Heart left ventricle (tissue), 13 donors: ENCODE measurements at regions not wholly inside any gene's neighbourhood (a gene's known extent, or its start where the extent isn't known, plus 50 kb on each side); places are given as distances from the start of the nearest gene placed in this dataset.

Experiments used
- CTCF ChIP-seq, 12 donors: fragments of 200-600 bp; sonication (generic) in 4 of 12; IDR thresholded peaks; one replicate each; pipeline versions ENCODE4 v1.5.0 to v1.8.0; 2018 to 2022; ENCODE audit warnings: antibody characterized with exemption in 12 of 12, mild to moderate bottlenecking in 5 of 12
- POLR2A ChIP-seq, 2 donors: fragments of 450-650 bp; IDR thresholded peaks; one replicate each; pipeline ENCODE4 v1.6.1; 2017; ENCODE audit warnings: antibody characterized with exemption in 2 of 2, mild to moderate bottlenecking in 2 of 2, moderate library complexity in 2 of 2
- donor health status: ischemic (EF 13 %, LVEDD 7.1; RV severe dilation, severe dysfunction).
- donor health status: DM: no; HTN: yes; CAD: no.
- donor health status: DM: no; HTN: no; CAD: no.
- donor health status: ischemic (EF 25% LVEDD 6.9; RV normal size, moderate dysfunction).
- donor health status: ischemic (EF 25% LVEDD 5.7; RV mildly dilated, moderate dysfunction).
- donor health status: ischemic (EF 35%, LVEDD 5.7; RV mildly dilated, moderate dysfunction).
- donor health status: nonischemic (EF 11% LVEDD 7.7; RV severe dilation, severe dysfunction).
- donor health status: DM: yes; HTN: yes; CAD: no.
- donor health status: PGD.
- donor health status: ischemic (EF 29% LVEDD 5.4; RV normal size, mild dysfunction).
- donor health status: nonischemic (EF 23%, LVEDD 6.1; RV moderate dilation, normal function).

- TF ChIP-seq CTCF (IDR thresholded peaks at IDR 0.05) (no peak), POLR2A (IDR thresholded peaks at IDR 0.05) (no peak)
Observed at GRCh38 chr5:28397502-28397941, 1359.1 kb upstream of the CDH9 start.
